ENCODE measurements at regions not wholly inside any gene's neighbourhood (a gene's known extent, or its start where the extent isn't known, plus 50 kb on each side); places are given as distances from the start of the nearest gene placed in this dataset.

DNA sequence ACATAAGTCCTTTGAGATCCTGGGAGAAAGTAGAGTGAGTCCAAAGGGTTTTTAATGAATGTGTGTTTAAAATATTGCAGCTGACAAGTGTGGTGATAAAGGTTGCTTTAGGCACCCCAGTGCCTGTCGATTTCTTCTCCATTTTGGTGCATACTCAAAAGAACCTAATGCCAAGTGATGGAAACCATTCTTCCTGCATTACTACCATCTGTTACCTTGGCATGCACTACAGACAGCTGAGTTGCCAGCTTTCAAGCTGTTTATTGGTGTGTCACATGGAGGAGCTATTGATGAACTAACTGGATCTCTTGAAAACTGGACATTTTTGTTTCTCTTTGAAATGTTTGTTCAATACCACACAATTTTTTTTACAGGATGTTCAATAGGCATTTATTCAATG is 350.0 kb downstream of the AKAIN1 start:
- DNase-seq, result no peak

DNA sequence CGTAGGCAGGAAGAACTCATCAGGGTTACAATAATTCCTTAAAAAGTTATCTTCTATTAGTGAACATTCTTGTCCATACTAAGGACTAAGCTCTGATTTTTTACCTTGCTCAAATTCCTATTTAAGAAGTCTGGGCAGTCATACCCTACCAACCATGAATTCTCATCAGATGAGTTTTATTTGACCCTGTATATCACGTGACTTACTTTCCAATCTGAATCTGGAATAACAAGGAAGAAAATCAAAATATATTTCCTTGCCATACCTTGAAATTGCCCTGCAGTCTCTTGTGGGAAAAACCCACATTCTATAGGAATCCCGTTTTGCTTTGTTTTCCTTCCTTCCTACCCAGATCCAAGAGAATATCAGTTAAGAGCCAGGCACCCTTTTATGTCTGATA is 352.7 kb downstream of the AKAIN1 start:
- no peak for DNase-seq

DNA sequence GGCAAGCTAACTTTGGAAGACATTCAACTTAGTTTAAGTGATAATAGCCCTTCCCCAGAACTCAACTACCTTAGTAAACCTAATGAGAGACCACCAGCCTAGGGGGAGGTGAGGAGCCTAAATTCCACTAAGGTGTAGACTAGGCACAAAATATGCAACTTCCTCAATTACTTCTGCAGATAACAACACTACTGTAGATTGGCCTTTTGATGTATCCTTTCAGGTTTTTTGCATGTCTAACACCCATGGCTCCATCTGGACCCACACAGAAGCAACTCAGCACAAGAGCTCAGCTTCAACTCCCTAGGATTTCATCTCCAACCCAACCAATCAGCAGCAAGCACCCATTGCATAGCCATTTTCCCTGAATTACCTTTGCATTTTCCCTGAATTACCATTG is 353.3 kb downstream of the AKAIN1 start:
- no peak for DNase-seq

DNA sequence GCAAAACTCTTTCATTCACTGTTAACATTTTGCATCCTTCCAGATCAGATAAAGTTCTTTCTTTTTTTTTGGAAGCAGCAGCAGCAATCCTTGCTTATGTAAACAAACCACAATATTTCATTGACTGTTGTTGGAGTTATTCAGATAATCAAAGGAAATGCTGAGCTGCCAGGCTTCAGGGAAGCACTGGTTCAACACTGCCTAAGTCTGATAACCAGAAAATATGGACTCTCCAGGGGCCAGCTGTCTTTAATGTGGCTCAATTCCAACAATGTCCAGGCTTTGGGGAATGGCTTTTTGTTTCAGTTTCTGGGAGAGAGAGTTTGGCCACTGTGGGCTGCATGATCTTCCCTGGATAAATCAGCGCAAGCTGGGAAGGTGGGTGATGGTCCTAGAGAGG is 354.3 kb downstream of the AKAIN1 start:
- DNase-seq, result no peak

DNA sequence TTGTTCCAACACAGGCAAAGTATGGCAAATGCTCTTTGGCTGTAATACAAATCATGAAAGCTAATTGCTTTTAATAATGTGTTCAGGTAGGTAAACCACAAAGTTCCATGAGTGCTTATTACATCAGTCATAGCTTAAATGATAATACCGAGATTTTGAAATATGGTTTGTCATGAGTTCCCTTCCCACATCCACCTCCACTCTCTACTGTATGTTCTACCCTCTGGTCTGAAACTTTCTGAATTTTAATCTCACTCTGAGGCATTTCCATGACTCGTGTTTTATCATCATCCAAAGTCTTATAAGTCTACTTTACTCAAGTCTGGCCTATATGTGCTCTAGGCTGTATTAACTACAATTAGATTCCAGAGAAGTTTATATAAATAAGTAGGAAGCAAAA is 354.8 kb downstream of the AKAIN1 start:
- DNase-seq, result no peak

DNA sequence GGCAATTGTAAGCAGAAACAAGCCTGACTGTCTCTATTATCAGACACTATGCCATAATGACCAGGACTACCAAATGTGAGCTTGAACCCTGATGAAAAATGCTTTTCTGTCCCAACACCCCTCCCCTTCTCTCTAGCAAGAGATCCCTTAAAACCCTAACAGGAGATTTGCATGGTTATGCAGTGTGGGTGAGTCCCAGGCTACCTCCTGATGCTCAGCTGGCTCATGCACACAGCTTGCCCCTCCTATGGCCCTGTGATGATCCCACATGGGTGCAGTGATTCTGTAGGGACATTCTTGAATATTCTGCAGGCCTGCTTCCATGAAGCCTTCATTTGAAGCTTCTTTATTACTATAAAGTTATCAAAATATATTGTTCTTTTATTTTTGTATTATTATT is 357.4 kb downstream of the AKAIN1 start:
- DNase-seq, result no peak

DNA sequence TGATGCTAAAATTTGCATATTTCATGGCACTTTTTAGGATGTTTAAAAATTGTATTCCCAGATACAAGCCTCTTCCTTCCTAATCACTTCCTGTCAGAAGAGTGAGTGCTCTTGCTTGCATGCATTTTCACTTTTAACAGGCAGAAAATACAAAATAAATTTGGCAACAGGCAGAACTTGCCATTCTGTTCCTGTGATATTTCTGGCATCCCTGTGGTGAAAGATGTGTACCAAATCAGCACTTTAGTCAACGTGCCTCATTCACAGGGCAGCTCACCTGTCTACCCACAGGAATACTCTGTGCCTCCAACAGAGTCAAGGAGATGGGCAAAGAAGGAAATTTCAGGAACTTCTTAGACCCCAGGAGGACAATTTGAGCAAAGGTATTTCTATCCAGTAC is 360.9 kb downstream of the AKAIN1 start:
- DNase-seq, result no peak

DNA sequence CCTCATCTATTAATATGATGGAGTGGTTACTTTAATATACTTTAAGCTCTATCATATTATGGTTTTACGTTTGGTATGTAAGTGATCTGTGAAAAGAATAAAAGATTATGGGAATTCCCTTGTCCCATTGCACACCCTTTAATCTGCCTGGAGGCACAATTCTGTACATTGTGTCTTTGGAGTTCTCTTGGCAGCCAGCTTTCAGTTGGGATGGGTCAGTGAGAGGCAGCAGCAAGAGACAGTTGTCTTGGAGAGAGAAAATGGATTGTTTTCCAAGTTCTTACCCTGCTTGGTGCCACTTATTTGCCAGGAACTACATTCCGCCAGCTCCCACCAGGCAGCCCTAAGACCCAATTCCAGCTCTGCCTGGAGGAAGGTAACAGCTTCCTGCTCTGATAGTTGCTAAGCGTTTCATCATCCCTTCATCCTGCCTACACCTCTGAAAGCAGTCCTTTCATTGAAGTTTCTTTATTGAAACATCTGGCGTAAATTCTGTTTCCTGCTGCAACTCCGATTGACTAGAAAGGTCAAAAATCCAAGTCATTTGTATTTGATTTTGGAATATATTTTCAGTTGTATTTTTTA is 365.2 kb downstream of the AKAIN1 start:
- no peak for DNase-seq

DNA sequence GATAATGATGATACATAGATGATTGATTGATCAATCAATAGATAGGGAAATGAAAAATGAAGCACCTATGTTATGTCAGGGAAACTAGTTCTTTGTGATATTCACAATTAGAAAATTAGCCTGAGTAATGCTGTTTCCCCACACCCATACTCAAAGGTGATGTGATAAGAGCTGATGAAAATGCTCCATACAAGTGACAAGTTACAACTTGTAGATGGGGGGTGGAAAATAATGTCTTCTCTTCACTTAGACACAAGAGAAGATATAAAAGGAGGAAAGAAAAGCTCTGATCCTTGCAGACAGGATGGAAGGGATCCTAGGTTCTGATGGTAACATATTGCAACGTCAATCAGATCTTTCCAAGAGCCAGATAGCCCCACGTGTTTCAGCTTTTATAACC is 365.9 kb downstream of the AKAIN1 start:
- no peak for DNase-seq

DNA sequence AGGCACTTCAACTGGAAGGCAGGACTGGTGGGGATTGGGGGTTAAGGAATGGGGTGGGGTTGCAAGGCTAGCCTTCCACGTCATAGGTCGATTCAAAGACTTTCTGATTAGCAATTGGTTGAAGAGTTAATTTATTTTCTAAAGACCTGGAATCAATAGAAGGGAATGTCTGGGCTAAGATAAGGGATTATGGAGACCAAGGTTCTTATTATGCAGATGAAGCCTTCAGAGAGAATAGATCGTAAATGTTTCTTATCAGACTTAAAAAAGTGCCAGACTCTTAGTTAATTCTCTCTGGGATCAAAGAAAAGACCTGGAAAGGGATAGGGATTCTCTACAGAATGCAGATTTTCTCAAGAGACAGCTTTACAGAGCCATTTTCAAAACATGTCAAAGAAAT is 368.0 kb upstream of the DLGAP1 start:
- no peak for DNase-seq

DNA sequence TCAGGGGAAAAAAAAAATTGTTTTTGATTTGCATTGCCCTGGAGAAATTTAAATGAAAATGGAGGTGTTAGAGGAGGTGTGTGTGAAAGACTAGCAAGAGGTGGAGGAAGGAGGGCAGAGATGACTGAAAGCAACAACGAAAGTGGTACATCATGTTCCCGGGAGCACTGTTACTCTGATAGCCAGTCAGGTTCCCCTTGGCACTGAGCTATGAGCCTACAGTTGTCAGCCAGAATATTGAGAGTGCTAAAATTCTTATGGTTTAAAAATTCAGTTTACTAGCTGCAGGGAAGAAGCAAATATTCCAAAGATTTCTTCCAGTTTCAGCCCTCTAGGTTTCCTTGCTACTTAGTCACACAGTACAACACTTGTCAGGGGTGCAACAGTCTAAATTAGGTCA is 366.7 kb upstream of the DLGAP1 start:
- DNase-seq, result no peak

DNA sequence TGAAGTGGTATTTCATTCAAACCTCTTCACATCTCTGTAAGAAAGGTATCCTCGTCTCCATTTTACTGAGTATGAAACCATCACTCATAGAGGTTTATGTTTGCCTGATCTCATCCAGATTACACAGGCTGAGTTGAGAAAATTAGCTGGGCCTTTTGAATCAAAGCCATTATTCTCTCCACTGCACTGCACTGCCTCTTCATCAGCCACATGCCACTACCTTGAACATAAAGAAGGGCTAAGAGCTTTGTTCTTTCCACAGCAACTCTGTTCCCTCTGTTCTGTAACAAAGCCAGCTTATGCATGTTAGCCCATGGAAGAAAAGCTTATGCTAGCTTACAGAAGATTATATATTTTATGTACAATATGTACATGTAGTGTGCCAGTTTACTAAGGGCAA is 362.6 kb upstream of the DLGAP1 start:
- no peak for DNase-seq

DNA sequence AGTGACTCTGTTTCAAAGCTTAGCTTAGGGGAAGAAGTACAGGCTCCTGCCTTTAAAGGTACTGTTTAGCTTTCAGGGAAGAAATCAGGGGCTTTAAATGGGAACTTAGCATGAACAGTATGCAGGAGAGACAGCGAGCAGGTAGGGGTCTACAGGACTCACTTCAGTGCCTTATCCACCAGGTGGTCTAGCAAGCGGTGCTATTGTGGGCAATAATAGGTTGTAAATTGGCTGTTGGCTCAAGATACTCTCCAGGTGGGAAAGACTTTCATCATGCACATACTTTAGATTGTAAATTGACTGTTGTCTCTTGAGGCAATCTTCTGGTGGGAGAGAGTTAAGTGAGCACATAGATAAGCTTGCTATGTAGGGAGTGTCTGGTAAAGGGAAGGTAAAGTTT is 358.6 kb upstream of the DLGAP1 start:
- no peak for DNase-seq

DNA sequence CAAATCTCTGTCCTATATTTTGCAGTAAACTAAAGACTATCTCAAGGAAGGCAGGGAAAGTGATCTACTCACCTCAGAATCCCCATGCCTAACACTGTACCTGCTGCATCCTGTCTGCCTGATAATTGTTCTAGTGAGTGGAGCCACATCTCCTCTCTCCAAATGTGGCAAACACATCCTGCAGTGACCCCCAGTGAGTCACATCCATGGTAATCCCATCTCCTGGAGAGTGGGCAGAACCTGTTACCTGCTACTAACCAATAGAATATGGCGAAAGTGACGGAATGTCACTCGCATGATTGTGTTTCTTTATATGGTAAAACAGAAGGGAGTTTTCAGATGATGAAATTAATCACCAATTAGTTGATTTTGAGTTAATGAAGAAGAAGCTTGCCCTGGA is 353.8 kb upstream of the DLGAP1 start:
- no peak for DNase-seq

DNA sequence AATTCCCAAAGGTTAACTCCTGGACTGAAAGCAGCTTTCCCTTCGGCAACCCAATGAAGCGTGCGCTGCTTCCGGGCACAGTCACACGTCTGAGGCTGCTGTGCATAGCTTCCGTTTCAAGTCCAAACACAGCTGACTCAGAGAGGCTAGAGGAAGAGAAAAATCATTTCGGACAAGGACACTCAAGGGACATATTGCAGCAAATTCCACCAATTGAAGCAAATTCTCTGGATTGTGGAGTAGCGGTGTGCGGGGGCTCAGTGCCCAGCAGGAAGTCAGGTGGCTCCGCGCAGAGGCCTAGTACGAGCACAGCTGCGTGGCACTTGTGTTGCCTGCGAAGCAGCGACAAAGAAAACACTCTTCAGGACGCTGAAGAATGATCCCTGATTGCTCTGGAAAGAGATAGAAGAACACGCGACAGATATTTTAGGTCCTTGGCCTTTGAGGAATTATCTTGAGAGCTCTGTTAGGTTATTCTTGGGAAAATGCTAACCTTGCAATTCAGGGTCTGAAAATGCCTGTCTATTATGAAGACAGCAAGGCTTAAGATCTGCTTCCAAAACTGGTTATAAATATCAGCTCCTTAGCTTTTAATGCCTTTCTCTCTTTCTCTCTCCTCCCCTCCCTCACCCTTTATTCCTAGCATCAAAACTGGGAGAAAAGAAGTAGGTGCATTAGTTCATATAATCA is 352.6 kb upstream of the DLGAP1 start:
- DNase-seq, result no peak

DNA sequence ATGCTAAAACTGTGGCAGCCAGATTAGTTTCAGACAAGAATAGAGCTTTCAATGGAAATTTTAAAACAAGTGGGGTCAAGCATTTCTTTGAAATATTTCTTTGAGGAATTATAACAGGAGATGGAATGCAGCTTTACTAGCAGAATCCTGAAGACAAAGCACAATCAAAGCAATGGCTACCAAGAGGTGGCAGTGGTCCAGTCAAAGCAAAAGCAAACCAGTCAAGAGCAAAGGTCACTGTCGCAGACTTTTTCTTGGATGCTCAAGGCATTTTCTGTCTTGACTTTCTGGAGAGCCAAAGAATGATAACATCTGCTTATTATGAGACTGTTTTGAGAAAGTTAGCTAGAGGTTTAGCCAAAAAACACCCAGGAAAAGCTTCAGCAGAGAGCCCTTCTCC is 351.2 kb upstream of the DLGAP1 start:
- DNase-seq, result no peak

DNA sequence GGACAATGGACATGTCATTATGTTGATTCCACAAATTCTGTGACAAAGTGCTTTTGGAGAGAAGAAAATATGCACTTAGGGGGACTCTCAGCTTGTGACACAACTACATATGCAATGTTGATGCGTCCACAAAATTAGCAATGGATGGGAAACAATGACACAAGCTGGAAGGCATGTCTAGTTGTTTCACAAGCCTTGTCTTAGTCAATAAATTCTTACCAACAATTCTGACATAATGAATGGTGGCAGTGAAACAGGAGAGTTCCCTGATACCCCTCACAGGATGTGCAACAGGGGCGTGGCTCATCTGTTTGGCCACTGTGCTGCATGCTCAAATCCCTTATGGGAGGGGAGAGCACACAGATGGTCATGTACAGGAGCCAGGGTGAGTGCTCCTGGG is 347.2 kb upstream of the DLGAP1 start:
- DNase-seq, result no peak

DNA sequence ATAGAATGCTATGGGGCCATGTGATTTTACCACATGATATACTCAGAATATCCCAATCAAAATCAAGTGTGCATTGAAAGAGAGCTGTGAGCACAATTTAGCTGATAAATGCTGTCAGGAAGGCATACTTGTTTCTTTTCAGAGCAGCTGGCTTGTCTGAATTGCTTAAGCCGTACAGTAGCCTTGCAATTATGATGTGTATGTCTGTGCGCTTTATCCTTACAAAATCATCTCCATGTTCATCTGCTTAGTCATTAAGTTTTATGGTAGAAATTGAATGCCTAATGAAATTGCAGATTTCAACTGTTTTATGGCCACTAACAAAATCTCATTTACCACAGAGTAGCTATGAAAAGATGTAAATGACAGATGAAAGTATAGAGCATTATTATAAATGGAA is 346.0 kb upstream of the DLGAP1 start:
- DNase-seq, result no peak

DNA sequence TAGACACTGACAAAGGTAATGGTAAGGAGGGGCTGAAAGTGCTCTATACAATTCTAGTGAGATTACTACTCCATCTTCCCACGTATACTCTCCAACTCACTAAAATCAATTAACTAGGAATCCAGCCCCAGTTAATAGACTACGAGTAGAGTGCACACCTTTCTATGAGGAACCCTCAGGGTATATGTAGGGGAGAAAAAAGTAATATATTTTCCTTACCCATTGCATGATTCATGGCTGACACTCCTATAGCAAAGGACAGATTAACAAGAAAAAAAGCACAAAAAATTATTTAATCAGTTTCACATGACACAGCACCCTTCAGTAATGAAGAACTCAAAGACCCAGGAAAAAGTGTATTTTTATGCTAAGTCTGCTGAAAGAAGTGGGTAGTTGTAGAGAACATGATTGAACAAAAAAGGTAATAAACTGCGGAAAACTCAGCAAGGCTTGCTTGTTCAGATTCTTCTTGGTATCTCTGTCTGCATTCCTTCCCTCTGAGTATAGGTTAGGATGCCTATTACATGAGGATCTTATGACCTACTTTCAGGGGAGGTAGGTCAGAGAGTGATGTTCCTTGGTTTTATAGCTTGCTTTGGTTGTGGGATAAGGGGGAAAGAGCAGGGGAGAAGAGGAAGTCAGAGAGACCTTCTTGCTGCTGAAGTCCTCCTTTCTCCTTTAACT is 342.0 kb upstream of the DLGAP1 start:
- DNase-seq, result no peak

DNA sequence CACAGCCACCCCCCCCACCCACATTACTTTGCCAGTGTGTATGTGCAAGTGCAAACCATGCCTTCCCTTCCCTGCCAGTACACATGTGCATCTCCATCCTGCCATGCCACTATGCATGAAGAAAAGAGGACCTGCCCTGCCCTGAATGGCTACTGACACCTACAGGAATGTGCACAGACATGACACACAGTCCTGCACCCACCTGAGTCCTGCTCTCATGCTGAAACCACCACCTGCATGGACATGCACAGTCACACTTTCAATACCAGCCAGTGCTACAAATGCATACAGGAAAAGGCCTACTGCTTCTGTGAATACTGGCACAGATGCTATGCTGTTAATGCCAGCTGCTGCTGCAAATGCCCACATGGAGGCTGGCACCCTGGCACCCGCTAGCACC is 334.4 kb upstream of the DLGAP1 start:
- no peak for DNase-seq

DNA sequence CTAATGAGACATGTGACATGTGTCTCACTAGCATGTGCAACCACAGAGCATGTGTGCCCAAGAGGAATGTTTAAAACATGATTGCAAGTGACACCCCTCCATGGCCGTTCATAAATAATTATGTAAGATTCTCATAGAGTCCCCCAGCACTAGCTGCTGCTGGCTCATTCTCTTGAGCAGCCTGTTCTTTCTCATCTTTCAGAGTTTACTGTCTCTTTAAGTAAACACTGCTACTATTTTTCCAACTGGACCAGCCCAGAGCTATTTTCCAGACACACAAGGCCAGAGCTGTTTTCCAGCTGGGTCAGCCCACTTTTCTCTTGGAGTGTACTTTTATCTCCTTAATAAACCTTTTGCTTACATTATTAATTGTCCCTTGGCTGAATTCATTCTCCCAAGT is 326.8 kb upstream of the DLGAP1 start:
- no peak for DNase-seq

DNA sequence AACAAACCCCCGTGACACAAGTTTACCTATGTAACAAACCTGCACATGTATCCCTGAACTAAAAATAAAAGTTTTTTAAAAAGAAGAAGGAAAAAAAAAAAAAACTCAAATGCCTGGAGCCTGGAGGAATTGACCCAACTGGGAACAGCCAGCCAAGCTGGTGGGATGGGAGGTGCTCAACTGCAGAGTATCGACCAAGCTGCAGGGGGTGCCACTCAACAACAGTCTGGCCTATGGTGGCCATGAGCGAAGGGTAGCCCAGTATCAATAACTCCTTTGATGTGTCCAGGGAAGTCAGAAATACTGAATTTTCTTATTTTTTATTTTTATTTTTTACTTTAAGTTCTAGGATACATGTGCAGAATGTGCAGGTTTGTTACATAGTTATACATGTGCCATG is 310.3 kb upstream of the DLGAP1 start:
- no peak for DNase-seq

DNA sequence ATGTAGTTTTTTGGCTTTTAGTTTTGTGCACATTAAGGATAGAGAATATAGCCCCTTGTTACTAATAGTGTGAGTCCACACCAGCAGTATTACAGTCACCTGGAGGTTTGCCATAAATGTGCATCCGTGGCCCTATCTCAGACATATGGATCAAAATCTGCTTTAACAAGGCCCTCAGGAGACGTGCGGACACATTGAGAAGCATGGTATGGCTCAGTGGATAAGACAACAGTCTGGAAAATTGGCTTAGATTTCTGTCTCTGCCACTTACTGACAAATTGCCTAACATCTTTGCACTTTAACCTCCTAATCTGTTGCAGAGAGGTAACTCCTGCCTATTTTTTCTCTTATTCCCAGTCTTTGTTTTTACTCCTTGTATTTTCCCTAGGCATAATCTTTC is 307.2 kb upstream of the DLGAP1 start:
- DNase-seq, result no peak

DNA sequence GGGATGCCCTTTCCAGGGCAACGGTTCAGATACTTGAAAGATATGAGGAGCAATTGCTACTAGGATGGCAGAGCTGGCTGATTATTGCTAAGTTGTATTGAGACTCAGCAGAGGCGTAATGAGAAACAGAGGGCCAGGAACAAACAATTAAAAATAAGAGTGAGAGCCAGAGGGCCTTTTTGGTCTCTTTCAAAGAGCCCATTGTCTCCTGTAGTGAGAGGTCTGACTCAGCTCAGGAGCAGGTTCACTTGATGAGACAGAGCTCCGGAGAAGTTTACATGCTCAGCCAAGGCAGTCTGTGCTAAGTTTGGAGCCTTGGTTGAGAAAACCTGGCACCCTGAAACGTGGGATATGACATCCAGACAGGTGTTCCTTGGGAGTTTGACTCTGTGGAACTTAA is 303.9 kb upstream of the DLGAP1 start:
- DNase-seq, result no peak

DNA sequence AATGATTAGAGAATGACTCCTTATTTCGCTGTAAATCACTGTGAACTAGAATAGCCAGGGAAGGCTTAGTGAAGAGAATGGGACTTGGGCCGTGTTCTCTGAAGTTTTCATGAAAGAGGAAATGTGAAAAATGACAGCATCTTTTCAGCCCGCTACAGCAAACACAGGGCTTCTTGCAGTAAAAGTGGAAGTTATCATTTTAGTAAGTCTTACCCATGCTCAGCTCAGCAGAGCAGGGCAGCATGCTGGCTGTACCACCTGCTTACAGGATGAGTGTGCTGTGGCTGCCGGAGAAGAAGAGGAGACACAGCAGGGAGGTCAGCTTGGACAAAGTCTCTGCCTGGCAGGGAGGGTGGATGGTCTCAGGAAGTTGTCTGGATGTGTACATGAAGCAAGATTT is 300.7 kb upstream of the DLGAP1 start:
- no peak for DNase-seq
